Prostate gland (tissue), 2 donors: ENCODE measurements at regions not wholly inside any gene's neighbourhood (a gene's known extent, or its start where the extent isn't known, plus 50 kb on each side); places are given as distances from the start of the nearest gene placed in this dataset.

ENCODE experiments used
- POLR2A ChIP-seq: fragments of 450-650 bp; IDR thresholded peaks from one replicate; pipeline ENCODE4 v1.6.1; 2016; ENCODE audit warnings: antibody characterized with exemption, mild to moderate bottlenecking
- TF ChIP-seq, protein P1 (sequence below), 4 experiments: fragments of 200-600 bp in 2 of 4; fragments of 450-650 bp in 2 of 4; sonication (generic) in 2 of 4; IDR thresholded peaks; 1 replicate in 3 of 4; 2 replicates in 1 of 4; pipeline ENCODE4 v1.5.1; 2016 to 2019; ENCODE audit warnings: antibody characterized with exemption in 4 of 4, mild to moderate bottlenecking in 2 of 4, moderate library complexity in 2 of 4

DNA sequence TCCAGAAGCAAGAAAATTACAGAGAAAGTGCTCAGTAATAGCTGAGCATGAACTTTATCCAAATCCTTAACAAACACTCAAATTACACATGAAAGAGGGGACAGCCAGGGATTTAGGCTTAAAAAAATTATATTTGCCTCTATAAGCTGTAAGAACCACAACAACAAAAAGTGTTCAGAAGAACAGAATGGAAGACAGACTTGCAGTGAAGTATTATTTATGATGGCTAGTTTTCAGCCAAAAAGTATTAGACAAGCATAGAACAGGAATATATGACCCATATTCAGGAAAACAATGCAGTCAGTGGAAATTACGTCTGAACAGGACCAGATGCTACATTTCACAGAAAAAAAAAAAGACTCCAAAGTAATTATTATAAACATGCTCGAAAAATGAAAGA lies 1246.3 kb downstream of the NCAM2 start:
- TF ChIP-seq, protein P1, sequence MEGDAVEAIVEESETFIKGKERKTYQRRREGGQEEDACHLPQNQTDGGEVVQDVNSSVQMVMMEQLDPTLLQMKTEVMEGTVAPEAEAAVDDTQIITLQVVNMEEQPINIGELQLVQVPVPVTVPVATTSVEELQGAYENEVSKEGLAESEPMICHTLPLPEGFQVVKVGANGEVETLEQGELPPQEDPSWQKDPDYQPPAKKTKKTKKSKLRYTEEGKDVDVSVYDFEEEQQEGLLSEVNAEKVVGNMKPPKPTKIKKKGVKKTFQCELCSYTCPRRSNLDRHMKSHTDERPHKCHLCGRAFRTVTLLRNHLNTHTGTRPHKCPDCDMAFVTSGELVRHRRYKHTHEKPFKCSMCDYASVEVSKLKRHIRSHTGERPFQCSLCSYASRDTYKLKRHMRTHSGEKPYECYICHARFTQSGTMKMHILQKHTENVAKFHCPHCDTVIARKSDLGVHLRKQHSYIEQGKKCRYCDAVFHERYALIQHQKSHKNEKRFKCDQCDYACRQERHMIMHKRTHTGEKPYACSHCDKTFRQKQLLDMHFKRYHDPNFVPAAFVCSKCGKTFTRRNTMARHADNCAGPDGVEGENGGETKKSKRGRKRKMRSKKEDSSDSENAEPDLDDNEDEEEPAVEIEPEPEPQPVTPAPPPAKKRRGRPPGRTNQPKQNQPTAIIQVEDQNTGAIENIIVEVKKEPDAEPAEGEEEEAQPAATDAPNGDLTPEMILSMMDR (IDR thresholded peaks at IDR 0.05): no peak
- no peak for TF ChIP-seq POLR2A
